GM12865 (cell line): ENCODE measurements at regions not wholly inside any gene's neighbourhood (a gene's known extent, or its start where the extent isn't known, plus 50 kb on each side); places are given as distances from the start of the nearest gene placed in this dataset.
"Not testable (repeated sequence)": the region's sequence is repeated elsewhere in the genome, so short reads cannot be mapped to it uniquely, and the experiment has no call there.

Experiments
- DNase-seq: peaks from one replicate; pipeline ENCODE4 v3.0.0; 2010; ENCODE audit warnings: low read depth
- H3K4me3 ChIP-seq: 2 replicates; pipeline ENCODE4 v1.5.1; 2011; ENCODE audit warnings: mild to moderate bottlenecking, low read depth, low read length, control low read depth
- CTCF ChIP-seq: IDR thresholded peaks from 2 replicates; pipeline ENCODE4 v1.5.1; 2011; ENCODE audit warnings: low read length, control low read depth, low read depth, inconsistent platforms; ENCODE audit not compliant: insufficient read depth; ENCODE audit errors: missing control alignments

GRCh38 chr15:24146251-24146650, 459.1 kb upstream of the NDN start:
- no peak for DNase-seq
- no peak for TF ChIP-seq CTCF

GRCh38 chr15:24150542-24150941, 463.4 kb upstream of the NDN start:
- H3K4me3 ChIP-seq, result no peak overlapping the region
- no peak for DNase-seq
- TF ChIP-seq CTCF, result no peak

More at GRCh38 chr15:24146251-24146650, 459.1 kb upstream of the NDN start:
- H3K4me3 ChIP-seq, result no peak overlapping the region

- not testable (repeated sequence) for H3K4me3 ChIP-seq, DNase-seq
These were observed 471.2 kb upstream of the NDN start for GRCh38 chr15:24158306-24158705.

DNA sequence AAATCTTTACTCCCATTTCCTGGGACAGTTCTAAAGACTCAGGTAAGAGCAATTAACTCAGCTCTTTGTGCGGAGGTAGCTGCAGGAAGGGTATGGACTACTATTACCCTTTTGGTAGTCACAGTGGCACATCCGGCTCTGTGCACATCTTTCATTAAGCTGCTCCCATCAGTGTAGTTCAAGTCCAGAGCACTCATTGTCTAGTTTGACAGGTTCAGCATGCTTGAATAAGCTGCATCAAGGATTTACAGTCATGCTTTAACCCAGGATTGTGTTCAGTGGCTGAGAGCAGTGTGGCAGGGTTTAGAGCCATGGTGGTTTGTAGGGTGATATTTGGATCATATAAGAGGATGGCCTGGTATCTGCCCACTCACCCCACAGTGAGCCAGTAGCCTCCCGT, 478.4 kb upstream of the NDN start:
- not testable (repeated sequence) for DNase-seq

DNA sequence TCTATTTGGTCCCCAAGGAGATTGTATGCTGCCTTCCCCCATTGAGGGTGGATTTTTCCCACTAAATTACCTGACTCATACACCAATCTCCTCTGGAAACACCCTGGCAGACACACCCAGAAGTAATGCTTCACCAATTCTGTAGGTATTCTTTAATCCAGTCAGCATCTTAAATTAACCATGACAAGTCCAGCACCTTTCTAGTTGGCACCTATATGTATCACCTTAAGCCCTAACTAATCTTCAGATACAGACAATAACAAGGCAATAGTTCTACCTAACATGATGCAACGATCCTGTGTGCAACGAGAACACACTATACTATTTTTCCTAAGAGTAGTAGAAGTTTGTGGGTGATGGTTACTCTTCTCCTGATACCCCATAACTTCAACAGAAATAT, 473.3 kb upstream of the NPAP1 start:
- not testable (repeated sequence) for DNase-seq

More for the DNA sequence above, 478.4 kb upstream of the NDN start:
- not testable (repeated sequence) for H3K4me3 ChIP-seq

DNA sequence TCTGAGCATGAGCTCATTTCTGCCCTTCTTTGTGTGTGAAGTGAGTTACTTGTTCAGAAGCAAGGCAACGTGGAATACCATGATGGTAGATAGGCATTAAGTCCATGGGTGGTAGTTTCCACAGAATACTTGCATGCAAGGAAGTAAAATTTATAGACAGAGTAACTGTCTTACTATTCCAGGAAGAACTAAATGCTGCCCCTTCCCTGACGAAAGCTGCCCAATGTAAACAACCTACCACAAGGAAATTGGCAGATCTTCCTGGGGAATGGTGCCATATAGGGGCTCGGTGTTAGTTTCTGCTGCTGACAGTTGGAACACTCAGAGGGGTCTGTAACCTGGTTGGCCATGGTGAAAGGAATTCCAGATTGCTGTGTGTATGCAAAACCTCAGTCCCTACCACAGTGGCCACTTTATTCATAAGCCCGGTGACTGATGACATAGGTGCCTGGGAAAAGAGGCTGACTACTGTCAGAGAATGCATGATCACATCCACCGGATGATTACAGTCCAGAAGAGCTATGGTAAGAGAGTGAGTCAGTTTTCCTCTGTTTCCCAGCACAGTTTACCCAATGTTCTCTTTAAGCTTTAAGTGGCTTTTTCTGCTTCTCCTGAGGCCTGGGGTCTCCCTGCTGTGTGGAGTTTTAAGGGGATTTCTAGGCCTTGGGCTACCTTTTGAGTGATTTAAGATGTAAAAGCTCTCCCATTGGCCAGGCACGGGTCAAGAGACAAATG, 463.7 kb upstream of the NPAP1 start:
- H3K4me3 ChIP-seq, DNase-seq: not testable (repeated sequence)

More for the DNA sequence above, 473.3 kb upstream of the NPAP1 start:
- not testable (repeated sequence) for H3K4me3 ChIP-seq

GRCh38 chr15:24223739-24224138, 451.8 kb upstream of the NPAP1 start:
- H3K4me3 ChIP-seq, result no peak overlapping the region
- DNase-seq, result no peak
- no peak for TF ChIP-seq CTCF

DNA sequence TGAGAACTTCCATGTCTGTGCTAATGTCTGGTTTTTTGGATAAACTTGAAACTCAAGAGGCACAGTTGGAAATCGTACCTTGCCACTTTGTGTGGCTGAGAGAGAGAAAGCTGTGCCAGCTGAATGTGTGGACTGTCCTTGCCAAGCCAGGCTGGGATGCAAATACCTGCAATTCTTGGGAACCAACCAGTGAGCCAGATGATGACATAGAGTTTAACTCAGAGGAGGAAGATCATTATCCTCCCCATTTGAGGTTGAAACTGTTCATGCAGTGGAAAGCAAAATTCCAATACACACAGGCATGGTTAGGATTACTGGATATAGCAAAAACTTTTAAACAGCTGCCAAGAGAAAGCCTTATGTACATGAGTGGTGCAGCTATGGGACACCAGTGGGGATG, 451.4 kb upstream of the NPAP1 start:
- no peak for TF ChIP-seq CTCF
- DNase-seq, result no peak

DNA sequence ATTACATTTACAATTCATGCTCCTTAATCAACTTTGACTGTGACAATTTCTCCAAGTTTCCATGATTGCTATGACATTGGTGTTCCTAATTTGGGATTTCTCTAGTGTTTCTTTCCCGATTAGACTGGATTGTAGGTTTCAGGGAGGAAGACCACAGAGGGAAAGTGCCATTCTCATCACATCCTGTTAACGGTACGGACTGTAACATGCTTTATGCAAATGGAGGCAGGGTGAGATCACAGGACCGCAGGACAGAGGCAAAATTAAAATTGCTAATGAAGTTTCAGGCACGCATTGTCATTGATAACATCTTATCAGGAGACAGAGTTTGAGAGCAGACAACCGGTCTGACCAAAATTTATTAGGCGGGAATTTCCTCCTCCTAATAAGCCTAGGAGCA, 446.7 kb upstream of the NPAP1 start:
- not testable (repeated sequence) for DNase-seq, H3K4me3 ChIP-seq

More for the DNA sequence above, 451.4 kb upstream of the NPAP1 start:
- H3K4me3 ChIP-seq, result no peak overlapping the region

- DNase-seq, H3K4me3 ChIP-seq: not testable (repeated sequence)
These were observed 442.4 kb upstream of the NPAP1 start for GRCh38 chr15:24233134-24233533.

- not testable (repeated sequence) for H3K4me3 ChIP-seq, DNase-seq
These were observed 435.0 kb upstream of the NPAP1 start for GRCh38 chr15:24240580-24240979.

GRCh38 chr15:24259106-24259505, 416.5 kb upstream of the NPAP1 start:
- DNase-seq, H3K4me3 ChIP-seq: not testable (repeated sequence)

- not testable (repeated sequence) for H3K4me3 ChIP-seq, DNase-seq
These were observed 415.2 kb upstream of the NPAP1 start for GRCh38 chr15:24260407-24260806.

DNA sequence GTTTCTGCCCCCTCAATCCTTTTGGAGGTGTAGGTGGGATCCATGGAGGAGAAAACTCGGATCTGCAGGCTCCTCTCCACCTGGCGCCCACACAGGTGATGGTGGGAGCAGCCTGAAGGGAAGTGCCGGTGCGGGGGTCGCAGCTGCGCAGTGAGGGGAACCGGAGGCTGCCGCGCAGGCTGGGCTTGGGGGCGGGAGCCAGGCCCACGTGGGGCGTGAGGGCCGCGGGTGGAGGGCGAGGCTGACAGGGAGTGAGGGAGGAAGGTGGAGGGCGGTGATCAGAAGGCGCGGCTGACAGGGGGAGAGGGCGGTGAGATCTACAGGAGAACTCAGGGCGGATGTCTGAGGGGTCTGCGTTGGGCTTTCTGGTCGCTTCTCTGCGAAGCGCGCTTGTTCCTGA, 414.7 kb upstream of the NPAP1 start:
- not testable (repeated sequence) for DNase-seq, H3K4me3 ChIP-seq
